SK-N-SH treated with all-trans-retinoic acid at 6 μM for 48 hours (cell line): ENCODE measurements at regions not wholly inside any gene's neighbourhood (a gene's known extent, or its start where the extent isn't known, plus 50 kb on each side); places are given as distances from the start of the nearest gene placed in this dataset.

ENCODE experiments used
- ATAC-seq: fragments of 200-7000 bp; cut with Tn5 transposase; 3 replicates; pipeline ENCODE4 v1.9.1; 2020; ENCODE audit warnings: mild to moderate bottlenecking, moderate library complexity
- ARNTL ChIP-seq: fragments of 450-650 bp; formaldehyde crosslinking; IDR thresholded peaks from 2 replicates; pipeline ENCODE4 v1.5.0; 2020; ENCODE audit warnings: low read depth, mild to moderate bottlenecking, moderate library complexity, borderline replicate concordance
- BACH2 ChIP-seq: fragments of 250-450 bp; sonication (Bioruptor Pico); IDR thresholded peaks from 2 replicates; pipeline ENCODE4 v1.9.0; 2021; ENCODE audit warnings: mild to moderate bottlenecking, borderline replicate concordance
- CREB5 ChIP-seq: fragments of 250-450 bp; sonication (Bioruptor Pico); IDR thresholded peaks from 2 replicates; pipeline ENCODE4 v1.5.1; 2020; ENCODE audit warnings: low read depth, mild to moderate bottlenecking, moderate library complexity
- CSDC2 ChIP-seq: fragments of 250-450 bp; sonication (Bioruptor Pico); IDR thresholded peaks from 2 replicates; pipeline ENCODE4 v1.5.0; 2020; ENCODE audit warnings: mild to moderate bottlenecking, moderate library complexity
- CSRNP3 ChIP-seq: fragments of 250-450 bp; sonication (Bioruptor Pico); IDR thresholded peaks from 2 replicates; pipeline ENCODE4 v1.5.1; 2021; ENCODE audit warnings: mild to moderate bottlenecking, moderate library complexity
- GLIS3 ChIP-seq: fragments of 250-450 bp; sonication (Bioruptor Pico); IDR thresholded peaks from 2 replicates; pipeline ENCODE4 v1.5.0; 2020; ENCODE audit warnings: mild to moderate bottlenecking, moderate library complexity
- ISL1 ChIP-seq: fragments of 250-450 bp; sonication (Bioruptor Pico); IDR thresholded peaks from 2 replicates; pipeline ENCODE4 v2.1.2; 2022; ENCODE audit warnings: mild to moderate bottlenecking, moderate library complexity
- OSR1 ChIP-seq: fragments of 250-450 bp; sonication (Bioruptor Pico); IDR thresholded peaks from 2 replicates; pipeline ENCODE4 v1.8.0; 2022; ENCODE audit warnings: moderate library complexity, mild to moderate bottlenecking, inconsistent platforms
- PATZ1 ChIP-seq: fragments of 250-450 bp; sonication (Bioruptor Pico); IDR thresholded peaks from 2 replicates; pipeline ENCODE4 v1.8.0; 2020; ENCODE audit warnings: mild to moderate bottlenecking, moderate library complexity, borderline replicate concordance
- POU6F1 ChIP-seq: fragments of 250-450 bp; sonication (Bioruptor Pico); IDR thresholded peaks from 2 replicates; pipeline ENCODE4 v1.8.0; 2021; ENCODE audit warnings: low read depth, mild to moderate bottlenecking, moderate library complexity, borderline replicate concordance
- PPARA ChIP-seq: fragments of 250-450 bp; sonication (Bioruptor Pico); IDR thresholded peaks from 2 replicates; pipeline ENCODE4 v1.5.0; 2020; ENCODE audit warnings: mild to moderate bottlenecking, borderline replicate concordance
- SNAI2 ChIP-seq: fragments of 250-450 bp; sonication (Bioruptor Pico); IDR thresholded peaks from 2 replicates; pipeline ENCODE4 v1.5.0; 2020; ENCODE audit warnings: mild to moderate bottlenecking, moderate library complexity
- TCF4 ChIP-seq: fragments of 250-450 bp; sonication (Bioruptor Pico); IDR thresholded peaks from 2 replicates; pipeline ENCODE4 v1.8.0; 2021; ENCODE audit warnings: mild to moderate bottlenecking, moderate library complexity, borderline replicate concordance
- TOX ChIP-seq: fragments of 250-450 bp; sonication (Bioruptor Pico); IDR thresholded peaks from 2 replicates; pipeline ENCODE4 v1.8.0; 2021; ENCODE audit warnings: mild to moderate bottlenecking, moderate library complexity, borderline replicate concordance
- ZC3H10 ChIP-seq: fragments of 250-450 bp; sonication (Bioruptor Pico); IDR thresholded peaks from 2 replicates; pipeline ENCODE4 v1.5.1; 2021; ENCODE audit warnings: mild to moderate bottlenecking, moderate library complexity
- ZFP3 ChIP-seq: fragments of 250-450 bp; sonication (Bioruptor Pico); IDR thresholded peaks from 2 replicates; pipeline ENCODE4 v1.5.0; 2020; ENCODE audit warnings: mild to moderate bottlenecking, moderate library complexity
- ZFP30 ChIP-seq: fragments of 450-650 bp; formaldehyde crosslinking; IDR thresholded peaks from 2 replicates; pipeline ENCODE4 v1.5.0; 2022; ENCODE audit warnings: mild to moderate bottlenecking, moderate library complexity
- ZNF565 ChIP-seq: fragments of 450-650 bp; formaldehyde crosslinking; conservative IDR thresholded peaks from 2 replicates; pipeline ENCODE4 v1.5.0; 2020; ENCODE audit warnings: low read depth, mild to moderate bottlenecking, moderate library complexity
- ZNF70 ChIP-seq: fragments of 450-650 bp; formaldehyde crosslinking; IDR thresholded peaks from 2 replicates; pipeline ENCODE4 v1.5.0; 2020; ENCODE audit warnings: mild to moderate bottlenecking, moderate library complexity
- ZNF8 ChIP-seq: fragments of 450-650 bp; formaldehyde crosslinking; IDR thresholded peaks from 2 replicates; pipeline ENCODE4 v1.5.0; 2020; ENCODE audit warnings: mild to moderate bottlenecking, moderate library complexity

- TF ChIP-seq POU6F1 (CRISPR knock-in tag), result no peak
- TF ChIP-seq SNAI2, result no peak
- no peak for TF ChIP-seq CREB5 (CRISPR knock-in tag)
Observed at GRCh38 chr9:28413471-28413870, 840.2 kb upstream of the C9orf72 start (continued).

GRCh38 chr9:28423255-28423654, 850.0 kb upstream of the C9orf72 start:
- TF ChIP-seq ZFP30 (no peak), TCF4 (CRISPR knock-in tag) (no peak), TOX (CRISPR knock-in tag) (no peak), PATZ1 (no peak), PPARA (CRISPR knock-in tag) (no peak), ZNF565 (no peak), BACH2 (CRISPR knock-in tag) (no peak), GLIS3 (CRISPR knock-in tag) (no peak)
- no peak for ATAC-seq

- TF ChIP-seq POU6F1 (CRISPR knock-in tag), result no peak
- TF ChIP-seq ARNTL (CRISPR knock-in tag), result no peak
- TF ChIP-seq TOX (CRISPR knock-in tag), result no peak
- no peak for TF ChIP-seq PATZ1
- no peak for TF ChIP-seq ZFP3 (CRISPR knock-in tag)
- TF ChIP-seq BACH2 (CRISPR knock-in tag), result no peak
- no peak for TF ChIP-seq ISL1 (CRISPR knock-in tag)
- no peak for TF ChIP-seq ZC3H10 (CRISPR knock-in tag)
- no peak for TF ChIP-seq CSRNP3 (CRISPR knock-in tag)
- TF ChIP-seq ZFP30, result no peak
- TF ChIP-seq CSDC2, result no peak
- TF ChIP-seq SNAI2, result no peak
- TF ChIP-seq ZNF70 (CRISPR knock-in tag), result no peak
- no peak for TF ChIP-seq OSR1 (CRISPR knock-in tag)
- ATAC-seq, result no peak
Observed at GRCh38 chr9:28435456-28435855, 862.2 kb upstream of the C9orf72 start.

- no peak for ATAC-seq
- TF ChIP-seq CSDC2 (no peak), BACH2 (CRISPR knock-in tag) (no peak), PPARA (CRISPR knock-in tag) (no peak), SNAI2 (no peak), POU6F1 (CRISPR knock-in tag) (no peak), ZNF8 (CRISPR knock-in tag) (no peak), ZNF70 (CRISPR knock-in tag) (no peak), ISL1 (CRISPR knock-in tag) (no peak), ARNTL (CRISPR knock-in tag) (no peak), ZNF565 (no peak)
- TF ChIP-seq, all 23 proteins: peak for 0
Observed at GRCh38 chr9:28439688-28440087, 866.4 kb upstream of the C9orf72 start.
